GM04503 (cell line): ENCODE measurements at regions not wholly inside any gene's neighbourhood (a gene's known extent, or its start where the extent isn't known, plus 50 kb on each side); places are given as distances from the start of the nearest gene placed in this dataset.
A peak's percentile ranks its signal among the peaks of the same experiment; 100 is the strongest.
"Not testable (repeated sequence)": the region's sequence is repeated elsewhere in the genome, so short reads cannot be mapped to it uniquely, and the experiment has no call there.

Experiments
- DNase-seq: peaks from one replicate; pipeline ENCODE4 v3.0.0-alpha.2; 2012; ENCODE audit warnings: low read depth

GRCh38 chr2:128414946-128415778 lies 96.5 kb upstream of the HS6ST1 start:
- no peak for DNase-seq

DNA sequence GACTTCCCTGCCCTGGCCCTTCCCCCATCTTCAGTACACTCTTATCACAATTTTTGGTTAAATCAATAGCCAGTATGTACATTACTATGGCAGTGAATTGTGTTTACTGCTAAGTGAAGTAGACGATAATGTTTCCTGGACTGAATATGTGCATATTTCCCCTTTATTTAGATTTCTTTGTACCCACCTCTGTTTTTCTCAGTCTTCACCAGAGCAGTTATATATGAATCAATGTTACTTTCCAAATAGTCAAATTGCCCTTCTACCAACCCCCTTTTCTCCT lies 97.1 kb upstream of the HS6ST1 start:
- DNase-seq: no peak

DNA sequence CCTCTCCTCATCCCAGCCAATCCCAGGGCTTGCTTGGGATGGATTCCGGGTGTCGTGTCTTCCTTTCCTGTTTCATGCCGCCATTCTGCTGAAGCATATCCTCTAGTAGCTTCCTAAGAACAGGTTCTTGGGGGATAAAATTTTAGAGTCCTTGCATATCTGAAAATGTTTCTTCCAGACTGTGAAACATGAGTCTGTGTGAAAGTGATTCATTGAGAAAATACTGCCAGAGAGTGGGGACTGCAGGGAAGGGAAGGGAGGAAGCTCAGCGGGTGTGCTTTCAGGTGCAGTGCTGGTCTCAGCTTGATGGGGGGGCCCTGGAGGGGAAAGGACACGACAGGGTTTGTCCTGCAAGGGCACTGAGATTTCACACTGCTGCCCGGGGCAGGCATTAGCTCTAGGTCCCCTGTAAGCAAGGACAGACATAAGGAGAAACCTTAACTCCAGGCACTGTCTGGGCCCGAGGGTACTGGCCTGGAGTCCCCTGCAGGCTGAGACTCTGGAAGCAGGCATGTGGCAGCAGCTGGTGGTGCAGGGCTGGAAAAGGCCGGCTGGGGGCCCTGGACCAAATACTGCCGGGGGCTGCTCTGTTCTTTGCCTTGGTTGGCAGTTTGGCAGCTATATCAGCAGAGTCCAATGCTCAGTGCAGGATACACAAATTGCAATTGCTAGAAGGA lies 97.6 kb upstream of the HS6ST1 start:
- DNase-seq: no peak

GRCh38 chr2:128416806-128417205 lies 98.1 kb upstream of the HS6ST1 start:
- DNase-seq: no peak

GRCh38 chr2:128417264-128417663 lies 98.6 kb upstream of the HS6ST1 start:
- DNase-seq: not testable (repeated sequence)

DNA sequence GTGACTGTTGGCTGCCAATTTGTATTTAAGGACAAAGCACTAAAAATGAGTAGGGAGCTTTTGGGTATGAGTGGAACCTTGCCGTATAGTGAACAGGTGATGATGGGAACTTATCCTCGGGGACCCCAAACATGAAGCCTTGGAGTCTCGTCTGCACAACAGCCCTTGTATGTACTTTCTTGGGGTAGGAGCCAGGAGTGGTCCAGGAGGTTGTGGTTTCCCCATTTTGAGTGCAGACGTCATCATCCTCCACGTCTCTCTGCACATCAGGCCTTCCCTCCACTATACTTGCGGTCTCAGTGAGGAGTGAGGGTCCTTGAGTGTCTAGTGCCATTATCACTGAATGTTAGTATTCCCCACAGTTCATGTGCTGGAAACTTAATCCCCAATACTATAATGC lies 101.5 kb upstream of the HS6ST1 start:
- DNase-seq: no peak

DNA sequence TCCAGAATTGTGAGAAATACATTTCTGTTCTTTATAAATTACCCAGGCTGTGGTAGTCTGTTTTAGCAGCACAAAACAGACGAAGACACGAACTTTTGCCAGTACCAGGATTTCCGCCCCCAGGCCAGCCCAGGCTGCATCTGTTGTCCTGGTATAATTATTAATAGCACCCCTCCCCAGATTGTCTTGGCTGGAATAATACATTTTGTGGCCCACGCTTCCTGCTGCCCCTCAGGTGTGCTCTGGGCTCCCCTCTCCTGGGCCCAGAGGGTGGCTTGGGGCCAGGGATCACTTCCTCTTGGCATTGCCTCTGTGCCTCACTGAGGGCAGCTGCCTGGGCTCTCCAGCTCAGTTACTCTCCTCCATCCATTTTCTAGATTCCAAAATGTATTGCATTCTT lies 102.1 kb upstream of the HS6ST1 start:
- DNase-seq: no peak

GRCh38 chr2:128421286-128421685 lies 102.6 kb upstream of the HS6ST1 start:
- no peak for DNase-seq

DNA sequence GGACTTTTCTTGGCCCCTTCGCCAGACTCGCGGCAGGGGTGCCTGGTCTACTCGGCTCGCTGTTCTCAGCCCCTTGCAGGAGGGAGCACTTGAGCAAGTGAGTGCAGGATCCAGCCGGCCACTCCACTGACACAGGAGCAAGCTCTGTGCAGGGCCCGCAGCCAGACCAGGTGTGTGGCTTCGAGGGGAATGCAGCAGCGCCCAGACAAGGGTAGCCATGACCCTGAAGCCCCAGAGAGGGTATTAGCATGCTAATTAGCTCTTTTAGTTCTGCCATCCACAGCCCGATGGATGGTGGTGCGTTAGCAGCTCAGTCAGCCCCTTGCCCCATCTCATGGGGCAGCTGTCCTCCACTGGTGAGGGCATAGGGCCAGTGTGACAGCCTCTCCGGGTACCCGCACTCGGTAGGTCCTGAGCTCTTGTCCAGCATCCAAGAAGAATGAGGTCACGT lies 103.2 kb upstream of the HS6ST1 start:
- no peak for DNase-seq

GRCh38 chr2:128422571-128422970 lies 103.9 kb upstream of the HS6ST1 start:
- DNase-seq: peak; percentile 98

DNA sequence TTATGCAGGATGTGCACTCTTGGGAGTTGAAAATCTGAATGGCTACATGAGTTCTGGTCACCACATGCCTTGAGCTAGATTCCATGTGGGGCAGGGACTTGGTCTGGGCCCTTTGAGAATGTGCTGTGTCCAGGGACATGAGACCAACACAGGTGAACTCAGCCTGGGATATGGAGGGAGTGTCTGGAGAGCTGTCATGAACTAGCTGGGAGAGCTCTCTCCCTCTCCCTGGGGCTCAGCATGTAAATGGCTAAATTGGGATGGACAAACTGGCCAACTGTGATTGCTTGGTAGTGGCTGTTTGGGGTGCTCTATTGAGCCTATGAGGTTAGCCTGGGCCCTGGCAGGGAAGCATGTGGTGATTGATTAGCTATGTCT lies 105.1 kb upstream of the HS6ST1 start:
- DNase-seq: no peak

- DNase-seq: no peak
These were observed 105.9 kb upstream of the HS6ST1 start for GRCh38 chr2:128424406-128425171.

DNA sequence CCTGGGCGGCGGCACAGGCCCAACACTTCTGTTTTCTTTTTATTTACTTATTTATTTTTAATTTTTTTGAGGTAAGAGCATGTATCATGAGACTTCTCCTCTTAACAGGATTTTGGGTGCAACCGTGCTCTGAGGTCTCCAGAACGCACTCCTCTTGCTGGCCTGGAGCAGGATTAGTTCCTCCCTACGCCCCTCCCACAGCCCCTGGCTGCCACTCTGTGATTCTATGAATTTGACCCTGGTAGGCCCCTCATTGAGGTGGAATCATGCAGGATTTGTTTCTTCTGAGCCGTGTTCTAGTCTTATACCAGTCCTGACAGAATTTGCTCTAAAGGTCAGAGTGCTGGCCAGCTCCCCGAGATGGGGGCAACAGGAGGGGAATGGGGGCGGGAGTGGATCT lies 106.5 kb upstream of the HS6ST1 start:
- DNase-seq: no peak

GRCh38 chr2:128425731-128426620 lies 107.3 kb upstream of the HS6ST1 start:
- DNase-seq: no peak

DNA sequence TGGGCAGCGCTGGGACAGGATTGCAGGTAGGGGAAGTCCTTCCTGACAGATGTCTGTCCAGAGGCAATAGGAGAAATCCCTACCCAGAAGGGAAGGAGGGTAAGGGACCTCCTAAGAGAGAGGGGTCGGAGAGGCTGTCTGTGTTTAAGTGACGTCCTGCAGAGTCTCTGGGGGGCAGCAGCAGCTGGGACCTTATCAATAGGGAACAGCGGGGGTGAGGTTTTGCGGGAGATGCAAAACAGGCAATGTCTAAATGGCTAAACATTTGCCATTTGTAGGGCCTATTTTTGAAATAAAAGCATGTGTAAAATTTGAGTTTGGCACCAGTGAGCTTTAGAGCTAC lies 108.7 kb upstream of the HS6ST1 start:
- no peak for DNase-seq

DNA sequence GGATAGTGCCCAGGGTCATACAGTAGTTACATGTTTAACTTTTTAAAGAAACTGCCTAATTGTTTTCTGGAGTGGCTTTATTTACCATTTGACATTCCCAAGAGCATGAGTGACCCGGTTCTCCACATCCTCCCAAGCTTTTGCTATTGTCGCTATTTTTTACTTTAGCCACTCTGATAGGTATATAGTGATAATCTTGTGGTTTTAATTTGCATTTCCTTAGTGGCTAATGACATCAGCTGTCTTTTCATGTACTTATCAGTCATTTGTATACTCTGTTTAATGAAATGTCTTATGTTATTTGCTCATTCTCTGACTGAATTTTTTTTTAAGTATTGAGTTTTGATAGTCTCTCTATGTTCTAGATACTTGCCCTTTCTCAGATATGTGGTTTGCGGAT lies 109.7 kb upstream of the HS6ST1 start:
- DNase-seq: no peak

- no peak for DNase-seq
These were observed 113.8 kb upstream of the HS6ST1 start for GRCh38 chr2:128432423-128432822.

- no peak for DNase-seq
These were observed 115.4 kb upstream of the HS6ST1 start for GRCh38 chr2:128433911-128434550.

GRCh38 chr2:128435576-128436478 lies 117.2 kb upstream of the HS6ST1 start:
- DNase-seq: no peak

DNA sequence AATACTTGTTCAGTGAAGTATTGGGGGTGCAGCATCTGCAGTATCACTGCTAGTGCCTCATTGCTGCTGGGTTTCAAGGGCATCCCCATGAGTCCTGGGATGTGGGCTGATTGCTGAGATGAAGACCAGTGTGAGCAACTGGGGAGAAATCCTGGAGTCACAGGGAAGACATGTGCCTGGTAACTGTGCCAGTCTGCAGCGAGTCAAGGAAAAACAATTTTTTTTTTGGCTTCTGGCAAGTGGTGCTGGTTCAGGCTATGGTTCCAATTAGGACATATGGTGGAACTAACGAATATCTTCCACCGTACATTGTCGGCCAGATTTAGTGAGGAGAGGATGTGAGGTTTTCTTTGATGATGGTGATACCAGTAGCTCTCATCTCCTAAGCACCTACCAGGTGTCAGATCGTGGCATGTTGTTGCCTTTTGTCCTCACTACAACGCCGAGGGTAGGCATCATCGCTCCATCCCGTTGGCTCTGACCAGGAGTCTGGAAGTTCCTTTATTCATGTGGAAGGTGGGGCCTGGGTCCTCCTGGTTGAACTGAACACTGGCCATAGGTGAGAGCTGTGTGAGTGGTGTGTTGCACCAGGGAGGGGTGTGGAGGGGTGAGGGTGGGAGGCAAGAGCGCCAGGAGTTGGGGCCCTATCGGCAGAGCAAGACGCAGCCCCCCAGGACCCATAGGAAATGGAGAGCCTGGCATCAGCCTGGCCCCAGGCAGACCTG lies 118.0 kb upstream of the HS6ST1 start:
- DNase-seq: no peak
